ENCODE measurements at regions not wholly inside any gene's neighbourhood (a gene's known extent, or its start where the extent isn't known, plus 50 kb on each side); places are given as distances from the start of the nearest gene placed in this dataset.
"Not testable (repeated sequence)": the region's sequence is repeated elsewhere in the genome, so short reads cannot be mapped to it uniquely, and the experiment has no call there.

GRCh38 chr4:57985161-57985560, 875.0 kb upstream of the IGFBP7 start:
- Mint-ChIP-seq H3K4me3 (no peak overlapping the region), H3K27me3 (ENCODE audit: low read depth) (no peaks in the 10 kb centered on the region), H3K36me3 (ENCODE audit: low read depth) (no peaks in the 10 kb centered on the region), H3K4me1 (no peaks in the 10 kb centered on the region), H3K9me3 (peaks cover 4% of the 10 kb centered on the region), H3K27ac (no peak overlapping the region)
- TF ChIP-seq CTCF (IDR thresholded peaks at IDR 0.05; ENCODE audit: unreplicated experiment in 3 of 3), result no peak

GRCh38 chr4:57981123-57981522, 870.9 kb upstream of the IGFBP7 start:
- Mint-ChIP-seq H3K9me3 (no peaks in the 10 kb centered on the region), H3K36me3 (ENCODE audit: low read depth) (no peaks in the 10 kb centered on the region), H3K27me3 (ENCODE audit: low read depth) (no peaks in the 10 kb centered on the region), H3K4me3 (no peak overlapping the region), H3K27ac (no peak overlapping the region), H3K4me1 (no peaks in the 10 kb centered on the region)
- TF ChIP-seq CTCF (IDR thresholded peaks at IDR 0.05; ENCODE audit: unreplicated experiment in 3 of 3), result no peak

GRCh38 chr4:57974821-57975220, 864.6 kb upstream of the IGFBP7 start:
- H3K36me3 Mint-ChIP-seq (ENCODE audit: low read depth), result no peaks in the 10 kb centered on the region
- H3K4me1 Mint-ChIP-seq, result no peaks in the 10 kb centered on the region
- H3K4me3 Mint-ChIP-seq, result no peak overlapping the region
- no peak overlapping the region for H3K27ac Mint-ChIP-seq
- TF ChIP-seq CTCF (IDR thresholded peaks at IDR 0.05; ENCODE audit: unreplicated experiment in 3 of 3), result no peak
- no peaks in the 10 kb centered on the region for H3K9me3 Mint-ChIP-seq
- peaks cover 4% of the 10 kb centered on the region for H3K27me3 Mint-ChIP-seq (ENCODE audit: low read depth)

GRCh38 chr4:57973819-57974218, 863.6 kb upstream of the IGFBP7 start:
- no peak for TF ChIP-seq CTCF (IDR thresholded peaks at IDR 0.05; ENCODE audit: unreplicated experiment in 3 of 3)
- Mint-ChIP-seq H3K4me1 (no peaks in the 10 kb centered on the region), H3K4me3 (no peak overlapping the region), H3K27me3 (ENCODE audit: low read depth) (peaks cover 4% of the 10 kb centered on the region), H3K36me3 (ENCODE audit: low read depth) (no peaks in the 10 kb centered on the region), H3K27ac (no peak overlapping the region), H3K9me3 (no peaks in the 10 kb centered on the region)

GRCh38 chr4:57971261-57971660, 861.1 kb upstream of the IGFBP7 start:
- H3K27me3 Mint-ChIP-seq (ENCODE audit: low read depth), result peaks cover 4% of the 10 kb centered on the region
- no peaks in the 10 kb centered on the region for H3K4me1 Mint-ChIP-seq
- H3K4me3 Mint-ChIP-seq, result no peak overlapping the region
- H3K9me3 Mint-ChIP-seq, result peaks cover 10% of the 10 kb centered on the region
- H3K36me3 Mint-ChIP-seq (ENCODE audit: low read depth), result peaks cover 6% of the 10 kb centered on the region
- TF ChIP-seq CTCF (IDR thresholded peaks at IDR 0.05; ENCODE audit: unreplicated experiment in 3 of 3), result no peak
- no peak overlapping the region for H3K27ac Mint-ChIP-seq

- Mint-ChIP-seq H3K4me1 (no peaks in the 10 kb centered on the region), H3K9me3 (peaks cover 15% of the 10 kb centered on the region), H3K4me3 (no peak overlapping the region), H3K27me3 (ENCODE audit: low read depth) (no peaks in the 10 kb centered on the region), H3K36me3 (ENCODE audit: low read depth) (peaks cover 8% of the 10 kb centered on the region), H3K27ac (no peak overlapping the region)
- TF ChIP-seq CTCF (IDR thresholded peaks at IDR 0.05; ENCODE audit: unreplicated experiment in 3 of 3), result no peak
These were observed 857.0 kb upstream of the IGFBP7 start for GRCh38 chr4:57966987-57967760.

- peaks cover 15% of the 10 kb centered on the region for H3K9me3 Mint-ChIP-seq
- not testable (repeated sequence) for H3K36me3 Mint-ChIP-seq (ENCODE audit: low read depth)
These were observed 855.2 kb upstream of the IGFBP7 start for GRCh38 chr4:57965431-57965830.

More at GRCh38 chr4:57965431-57965830, 855.2 kb upstream of the IGFBP7 start:
- H3K27me3 Mint-ChIP-seq (ENCODE audit: low read depth); H3K4me3 Mint-ChIP-seq; H3K27ac Mint-ChIP-seq; H3K4me1 Mint-ChIP-seq: not testable (repeated sequence)
